Right forelimb (tissue), 1 donor: ENCODE measurements at regions not wholly inside any gene's neighbourhood (a gene's known extent, or its start where the extent isn't known, plus 50 kb on each side); places are given as distances from the start of the nearest gene placed in this dataset.
"Not testable (repeated sequence)": the region's sequence is repeated elsewhere in the genome, so short reads cannot be mapped to it uniquely, and the experiment has no call there.

Experiments used
- DNase-seq: peaks from one replicate; pipeline ENCODE4 v3.0.0-alpha.2; 2018

GRCh38 chr1:94672001-94672400 lies 130.4 kb upstream of the F3 start:
- no peak for DNase-seq

GRCh38 chr1:94670273-94670672 lies 128.7 kb upstream of the F3 start:
- DNase-seq = no peak

- DNase-seq = no peak
Measured at GRCh38 chr1:94669198-94669597, 127.6 kb upstream of the F3 start.

GRCh38 chr1:94668528-94668927 lies 127.0 kb upstream of the F3 start:
- no peak for DNase-seq

GRCh38 chr1:94667818-94668217 lies 126.3 kb upstream of the F3 start:
- no peak for DNase-seq

GRCh38 chr1:94666797-94667196 lies 125.2 kb upstream of the F3 start:
- DNase-seq = no peak

GRCh38 chr1:94661431-94661932 lies 119.9 kb upstream of the F3 start:
- DNase-seq = no peak

GRCh38 chr1:94660994-94661393 lies 119.4 kb upstream of the F3 start:
- no peak for DNase-seq

GRCh38 chr1:94660258-94660657 lies 118.7 kb upstream of the F3 start:
- no peak for DNase-seq

GRCh38 chr1:94659202-94659601 lies 117.6 kb upstream of the F3 start:
- not testable (repeated sequence) for DNase-seq

- DNase-seq = no peak
Measured at GRCh38 chr1:94658221-94658620, 116.7 kb upstream of the F3 start.

GRCh38 chr1:94657776-94658175 lies 116.2 kb upstream of the F3 start:
- DNase-seq = not testable (repeated sequence)

GRCh38 chr1:94656967-94657366 lies 115.4 kb upstream of the F3 start:
- no peak for DNase-seq

- DNase-seq = no peak
Measured at GRCh38 chr1:94654919-94655318, 113.4 kb upstream of the F3 start.

- no peak for DNase-seq
Measured at GRCh38 chr1:94654459-94654858, 112.9 kb upstream of the F3 start.

GRCh38 chr1:94654031-94654430 lies 112.5 kb upstream of the F3 start:
- no peak for DNase-seq

GRCh38 chr1:94653454-94653853 lies 111.9 kb upstream of the F3 start:
- no peak for DNase-seq

- DNase-seq = no peak
Measured at GRCh38 chr1:94651076-94651475, 109.5 kb upstream of the F3 start.

GRCh38 chr1:94650301-94650700 lies 108.7 kb upstream of the F3 start:
- no peak for DNase-seq

GRCh38 chr1:94648225-94649007 lies 106.9 kb upstream of the F3 start:
- DNase-seq = no peak

- no peak for DNase-seq
Measured at GRCh38 chr1:94646786-94647555, 105.4 kb upstream of the F3 start.

- no peak for DNase-seq
Measured at GRCh38 chr1:94646141-94646643, 104.6 kb upstream of the F3 start.

GRCh38 chr1:94644352-94644751 lies 102.8 kb upstream of the F3 start:
- no peak for DNase-seq

- DNase-seq = no peak
Measured at GRCh38 chr1:94643819-94644218, 102.3 kb upstream of the F3 start.
